ENCODE measurements at regions not wholly inside any gene's neighbourhood (a gene's known extent, or its start where the extent isn't known, plus 50 kb on each side); places are given as distances from the start of the nearest gene placed in this dataset.

GRCh38 chr7:96408881-96409280, 87.0 kb upstream of the SLC25A13 start:
- Histone ChIP-seq H3K4me3 (replicated peaks in 1 of 2; ENCODE audit: low read depth in 1 of 2, low read length in 2 of 2) (no peak overlapping the region), H3K9ac (ENCODE audit: low read length) (no peak overlapping the region), H3K4me1 (ENCODE audit: control insufficient read depth in 1 of 2, insufficient read depth in 2 of 2, low read length in 2 of 2) (no peaks in the 10 kb centered on the region), H3K36me3 (ENCODE audit: control insufficient read depth in 1 of 2, insufficient read depth in 2 of 2, low read length in 2 of 2) (no peaks in the 10 kb centered on the region), H3K27ac (ENCODE audit: low read depth, low read length) (no peak overlapping the region), H3K4me2 (ENCODE audit: low read length) (no peak overlapping the region), H2AFZ (ENCODE audit: low read depth, low read length, poor library complexity, severe bottlenecking) (no peak overlapping the region), H3K79me2 (ENCODE audit: insufficient read depth, low read length) (no peaks in the 10 kb centered on the region), H3K9me2 (ENCODE audit: insufficient read depth) (no peaks in the 10 kb centered on the region), H3K27me3 (ENCODE audit: insufficient read depth, low read length) (peaks cover 7% of the 10 kb centered on the region; the same call in 1 of the 2 replicates), H3K9me3 (ENCODE audit: control insufficient read depth in 1 of 2, insufficient read depth in 1 of 2, low read depth in 1 of 2, low read length in 2 of 2) (no peaks in the 10 kb centered on the region), H4K20me1 (ENCODE audit: insufficient read depth) (no peaks in the 10 kb centered on the region)
- ChIA-PET CTCF (no interaction called here), POLR2A (no interaction called here), RAD21 (ENCODE audit: low non-redundant PET in 1 of 2, low total read pairs in 2 of 2, uncharacterized antibody in 2 of 2, unreplicated experiment in 2 of 2) (no interaction called here)
- no peak for DNase-seq (ENCODE audit: low read depth, low spot score)
- intact Hi-C loops (cut with micrococcal nuclease): no loop called here
- BruUV-seq (replicated peaks): no TSS peak
- TF ChIP-seq JUND (IDR thresholded peaks at IDR 0.05): no peak
- TF ChIP-seq ZNF274 (IDR thresholded peaks at IDR 0.05; ENCODE audit: low read depth, low read length): no peak
- no peak for TF ChIP-seq SRF (IDR thresholded peaks at IDR 0.05; ENCODE audit: low read depth)
- no peak for TF ChIP-seq EZH2phosphoT487 (IDR thresholded peaks at IDR 0.05; ENCODE audit: borderline replicate concordance)
- TF ChIP-seq ATF3 (IDR thresholded peaks at IDR 0.05): no peak
- TF ChIP-seq CEBPB (IDR thresholded peaks at IDR 0.05; ENCODE audit: low read depth): no peak
- no peak for TF ChIP-seq EGR1 (IDR thresholded peaks at IDR 0.05; ENCODE audit: low read depth)
- ATAC-seq: no peak

GRCh38 chr7:96407427-96407826, 85.5 kb upstream of the SLC25A13 start:
- Histone ChIP-seq H3K27me3 (ENCODE audit: insufficient read depth, low read length) (peaks cover 7% of the 10 kb centered on the region; the same call in 1 of the 2 replicates), H3K4me3 (replicated peaks in 1 of 2; ENCODE audit: low read depth in 1 of 2, low read length in 2 of 2) (no peak overlapping the region), H3K79me2 (ENCODE audit: insufficient read depth, low read length) (no peaks in the 10 kb centered on the region), H4K20me1 (ENCODE audit: insufficient read depth) (no peaks in the 10 kb centered on the region), H3K9me2 (ENCODE audit: insufficient read depth) (no peaks in the 10 kb centered on the region), H3K36me3 (ENCODE audit: control insufficient read depth in 1 of 2, insufficient read depth in 2 of 2, low read length in 2 of 2) (no peaks in the 10 kb centered on the region), H3K9ac (ENCODE audit: low read length) (no peak overlapping the region), H3K4me1 (ENCODE audit: control insufficient read depth in 1 of 2, insufficient read depth in 2 of 2, low read length in 2 of 2) (no peaks in the 10 kb centered on the region), H3K9me3 (ENCODE audit: control insufficient read depth in 1 of 2, insufficient read depth in 1 of 2, low read depth in 1 of 2, low read length in 2 of 2) (no peaks in the 10 kb centered on the region), H2AFZ (ENCODE audit: low read depth, low read length, poor library complexity, severe bottlenecking) (no peak overlapping the region), H3K4me2 (ENCODE audit: low read length) (no peak overlapping the region), H3K27ac (ENCODE audit: low read depth, low read length) (no peak overlapping the region)
- DNase-seq (ENCODE audit: low read depth, low spot score) (no peak), ATAC-seq (no peak)
- CTCF ChIA-PET: no interaction called here
- intact Hi-C loops (cut with micrococcal nuclease): no loop called here
- RAD21 ChIA-PET (ENCODE audit: low non-redundant PET in 1 of 2, low total read pairs in 2 of 2, uncharacterized antibody in 2 of 2, unreplicated experiment in 2 of 2): no interaction called here
- POLR2A ChIA-PET: no interaction called here
- BruUV-seq (replicated peaks): no TSS peak
- TF ChIP-seq TCF7L2 (IDR thresholded peaks at IDR 0.05; ENCODE audit: borderline replicate concordance, extremely low read depth, insufficient read depth, insufficient read length): no peak
- TF ChIP-seq RAD21 (IDR thresholded peaks at IDR 0.05; ENCODE audit: low read depth): no peak
- no peak for TF ChIP-seq EZH2 (IDR thresholded peaks at IDR 0.05)
- no peak for TF ChIP-seq SIN3A (IDR thresholded peaks at IDR 0.05; ENCODE audit: low read depth)
- TF ChIP-seq CTCF (IDR thresholded peaks at IDR 0.05 in 2 of 3, conservative IDR thresholded peaks at IDR 0.05 in 1 of 3; ENCODE audit: borderline replicate concordance in 1 of 3, insufficient read depth in 1 of 3, low read depth in 2 of 3, low read length in 2 of 3): no peak
- TF ChIP-seq POLR2A (IDR thresholded peaks at IDR 0.05; ENCODE audit: borderline replicate concordance, extremely low read depth, insufficient read depth, insufficient read length): no peak
- TF ChIP-seq ATF3 (IDR thresholded peaks at IDR 0.05): no peak
- no peak for TF ChIP-seq CEBPB (IDR thresholded peaks at IDR 0.05; ENCODE audit: low read depth)
- TF ChIP-seq SRF (IDR thresholded peaks at IDR 0.05; ENCODE audit: low read depth): no peak
- TF ChIP-seq CBX3 (IDR thresholded peaks at IDR 0.05; ENCODE audit: low read depth): no peak
- no peak for TF ChIP-seq REST (IDR thresholded peaks at IDR 0.05; ENCODE audit: low read depth)
- no peak for TF ChIP-seq EZH2phosphoT487 (IDR thresholded peaks at IDR 0.05; ENCODE audit: borderline replicate concordance)
- no peak for TF ChIP-seq EGR1 (IDR thresholded peaks at IDR 0.05; ENCODE audit: low read depth)
- no peak for TF ChIP-seq SP1 (IDR thresholded peaks at IDR 0.05; ENCODE audit: low read depth)
- TF ChIP-seq ZFX (IDR thresholded peaks at IDR 0.05): no peak

Measured in HCT116 (cell line).